Tongue (tissue), 1 donor: ENCODE measurements at regions not wholly inside any gene's neighbourhood (a gene's known extent, or its start where the extent isn't known, plus 50 kb on each side); places are given as distances from the start of the nearest gene placed in this dataset.
"Not testable (repeated sequence)": the region's sequence is repeated elsewhere in the genome, so short reads cannot be mapped to it uniquely, and the experiment has no call there.

Experiments
- DNase-seq: peaks from one replicate; pipeline ENCODE4 v3.0.0-alpha.2; 2015

GRCh38 chr9:62798884-62799850 is 1609.3 kb downstream of the SPATA31A7 start:
- peak; percentile 38 for DNase-seq

GRCh38 chr9:62799851-62800371 is 1610.1 kb downstream of the SPATA31A7 start:
- peak; percentile 53 for DNase-seq

DNA sequence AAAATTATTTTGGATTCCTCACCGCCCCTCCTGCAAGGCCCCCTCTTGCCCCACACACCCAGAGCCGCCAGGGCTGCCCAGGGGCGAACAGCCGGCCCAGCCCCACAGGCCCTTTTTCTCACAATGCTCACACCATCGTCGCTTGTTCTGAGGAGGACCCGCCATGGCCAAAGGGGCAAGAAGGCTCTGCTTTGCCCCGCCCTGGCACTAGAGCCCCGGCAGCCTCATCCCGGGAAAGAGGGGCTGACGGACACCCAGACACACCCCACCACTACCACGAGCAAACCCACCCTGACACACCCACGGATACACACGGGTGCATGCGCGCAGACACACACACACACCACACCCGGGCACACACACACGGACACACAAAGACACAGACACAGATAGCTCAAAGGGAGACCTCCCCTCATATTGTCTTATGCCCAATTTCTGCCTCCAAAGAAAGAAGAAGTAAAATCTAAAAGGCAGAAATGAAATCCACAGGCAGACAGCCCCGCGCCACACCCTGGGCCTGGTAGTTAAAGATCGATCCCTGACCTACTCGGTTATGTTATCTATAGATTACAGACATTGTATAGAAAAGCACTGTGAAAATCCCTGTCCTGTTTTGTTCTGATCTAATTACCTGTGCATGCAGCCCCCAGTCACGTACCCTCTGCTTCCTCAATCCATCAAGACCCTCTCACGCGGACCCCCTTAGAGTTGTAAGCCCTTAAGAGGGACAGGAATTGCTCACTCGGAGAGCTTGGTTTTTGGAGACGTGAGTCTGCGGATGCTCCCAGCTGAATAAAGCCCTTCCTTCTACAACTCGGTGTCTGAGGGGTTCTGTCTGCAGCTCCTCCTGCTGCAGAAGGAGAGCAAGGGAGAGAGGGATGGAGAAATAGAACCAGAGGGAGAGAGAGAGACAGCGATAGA is 1610.9 kb downstream of the SPATA31A7 start:
- DNase-seq: peak; percentile 44

DNA sequence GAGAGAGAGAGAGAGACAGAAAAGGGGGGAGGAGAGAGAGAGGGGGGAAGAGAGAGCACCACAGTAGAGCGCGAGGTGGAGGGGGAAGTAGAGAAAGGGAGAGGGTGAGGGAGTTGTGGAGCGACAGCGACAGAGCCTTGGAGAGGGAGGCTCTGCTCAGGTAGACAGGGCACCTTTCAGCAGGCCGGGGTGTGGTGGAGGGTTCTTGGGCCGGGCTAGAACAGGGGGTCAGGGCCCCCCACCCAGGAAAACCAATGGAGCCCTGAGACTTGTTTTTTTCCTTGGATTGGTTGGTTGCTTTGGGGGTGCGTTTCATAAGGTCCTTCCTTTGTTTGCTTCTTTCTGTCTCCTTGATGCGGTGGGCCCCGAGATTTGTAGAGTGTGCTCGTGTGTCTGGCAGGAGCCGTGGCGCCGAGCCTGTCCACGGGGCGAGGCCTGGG is 1611.6 kb downstream of the SPATA31A7 start:
- DNase-seq: peak; percentile 40

- DNase-seq: peak; percentile 94
These were observed 1612.3 kb downstream of the SPATA31A7 start for GRCh38 chr9:62801961-62802718.

DNA sequence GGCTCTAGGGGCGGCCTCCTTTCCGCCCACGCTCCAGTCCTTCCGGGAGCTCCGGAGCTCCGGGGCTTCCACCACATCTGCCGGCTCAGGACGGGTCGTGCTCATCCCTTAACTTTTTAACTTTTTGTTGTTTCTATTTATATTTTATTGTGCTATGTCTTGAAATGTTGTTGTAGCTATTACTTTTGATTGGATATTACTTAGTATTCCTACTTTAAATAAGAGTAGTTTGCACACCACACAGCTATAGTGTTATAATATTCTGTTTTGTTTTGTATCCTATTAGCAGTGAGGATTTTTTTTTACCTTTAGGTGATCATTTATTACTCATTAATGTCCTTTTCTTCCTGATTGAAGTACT is 1612.9 kb downstream of the SPATA31A7 start:
- not testable (repeated sequence) for DNase-seq

DNA sequence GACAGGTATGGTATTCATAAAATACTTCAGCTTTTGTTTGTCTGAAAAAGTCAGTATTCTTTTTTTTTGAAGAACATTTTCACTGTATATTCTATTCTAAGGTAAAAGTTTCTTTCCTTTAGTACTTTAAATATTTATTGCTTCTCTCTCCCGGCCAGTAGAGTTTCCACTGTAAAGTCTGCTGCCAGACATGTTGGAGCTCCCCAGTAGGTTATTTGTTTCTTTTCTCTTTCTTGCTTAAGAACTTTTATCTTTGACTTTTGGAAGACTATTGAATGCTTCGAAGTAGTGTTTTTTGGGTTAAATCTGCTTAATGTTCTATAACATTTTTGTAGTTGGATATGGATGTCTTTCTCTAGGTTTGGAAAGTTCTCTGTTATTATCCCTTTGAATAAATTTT is 1613.3 kb downstream of the SPATA31A7 start:
- DNase-seq: peak; percentile 30

- not testable (repeated sequence) for DNase-seq
These were observed 1614.5 kb downstream of the SPATA31A7 start for GRCh38 chr9:62804314-62804713.

DNA sequence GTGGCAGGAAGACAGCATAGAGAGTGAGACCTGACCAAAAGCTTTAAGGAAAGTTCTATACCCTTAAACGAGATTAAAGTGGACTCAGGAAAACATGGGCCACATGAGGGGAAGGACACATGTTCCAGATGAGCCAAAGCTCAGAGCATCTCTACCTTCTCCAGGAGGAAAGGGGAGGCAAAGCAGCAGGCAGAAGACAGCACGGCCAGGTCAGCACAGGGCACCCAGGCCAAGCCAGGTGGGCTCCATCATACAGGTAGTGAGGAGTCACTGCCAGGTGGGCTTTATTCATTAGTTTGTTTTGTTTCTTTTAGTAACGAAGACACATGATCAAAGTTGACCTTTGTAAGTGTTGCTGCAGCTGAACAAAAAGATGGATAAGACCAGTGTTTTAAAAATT is 1617.6 kb downstream of the SPATA31A7 start:
- DNase-seq: not testable (repeated sequence)

GRCh38 chr9:62808081-62808480 is 1618.2 kb downstream of the SPATA31A7 start:
- DNase-seq: not testable (repeated sequence)

GRCh38 chr9:62810318-62810717 is 1620.5 kb downstream of the SPATA31A7 start:
- not testable (repeated sequence) for DNase-seq

DNA sequence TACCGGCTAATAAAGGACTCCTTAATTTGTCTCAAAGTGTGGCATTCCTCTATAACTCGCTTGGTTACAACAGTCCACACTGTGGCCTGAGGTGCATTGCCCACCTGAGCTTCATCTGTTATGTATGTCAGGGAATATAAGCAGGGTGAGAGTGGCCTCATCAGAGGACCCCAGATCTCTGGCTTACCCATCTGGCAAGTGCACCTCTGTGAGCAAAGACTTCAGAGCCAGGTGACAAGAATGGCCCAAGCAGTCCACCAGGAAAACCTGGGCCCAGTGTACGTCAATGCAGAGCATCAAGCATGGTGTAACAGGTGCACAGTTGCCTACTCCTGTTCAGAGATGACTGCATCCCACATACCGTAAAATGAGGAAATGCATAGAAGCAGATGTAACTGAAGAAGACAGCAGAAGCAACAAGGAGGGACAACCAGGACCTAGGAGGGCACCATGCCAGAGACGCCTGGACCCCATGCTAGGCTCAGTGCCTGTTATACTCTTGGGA is 1621.0 kb downstream of the SPATA31A7 start:
- DNase-seq: not testable (repeated sequence)

GRCh38 chr9:62815436-62815835 is 1625.6 kb downstream of the SPATA31A7 start:
- peak; percentile 19 for DNase-seq

DNA sequence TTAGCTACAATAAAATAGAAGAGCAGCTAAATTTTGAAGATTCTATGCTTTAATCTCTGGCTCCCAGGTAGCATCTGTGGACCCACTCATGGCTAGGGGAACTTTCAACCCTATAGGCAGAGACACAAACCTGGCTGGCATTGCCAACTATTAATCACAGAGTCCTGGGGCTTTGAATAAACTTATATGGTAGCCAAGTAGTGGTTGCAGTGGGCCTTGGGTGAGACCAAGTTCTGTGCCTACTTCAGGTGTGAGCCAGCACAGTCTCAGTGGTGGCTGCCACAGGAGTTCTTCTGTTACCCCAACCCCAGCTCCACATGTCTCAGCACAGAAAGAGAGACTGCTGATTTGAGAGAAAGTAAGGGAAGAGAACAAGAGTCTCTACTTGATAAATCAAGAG is 1626.5 kb downstream of the SPATA31A7 start:
- not testable (repeated sequence) for DNase-seq

GRCh38 chr9:62817214-62817613 is 1627.4 kb downstream of the SPATA31A7 start:
- DNase-seq: not testable (repeated sequence)

- not testable (repeated sequence) for DNase-seq
These were observed 1632.3 kb downstream of the SPATA31A7 start for GRCh38 chr9:62822185-62822584.

DNA sequence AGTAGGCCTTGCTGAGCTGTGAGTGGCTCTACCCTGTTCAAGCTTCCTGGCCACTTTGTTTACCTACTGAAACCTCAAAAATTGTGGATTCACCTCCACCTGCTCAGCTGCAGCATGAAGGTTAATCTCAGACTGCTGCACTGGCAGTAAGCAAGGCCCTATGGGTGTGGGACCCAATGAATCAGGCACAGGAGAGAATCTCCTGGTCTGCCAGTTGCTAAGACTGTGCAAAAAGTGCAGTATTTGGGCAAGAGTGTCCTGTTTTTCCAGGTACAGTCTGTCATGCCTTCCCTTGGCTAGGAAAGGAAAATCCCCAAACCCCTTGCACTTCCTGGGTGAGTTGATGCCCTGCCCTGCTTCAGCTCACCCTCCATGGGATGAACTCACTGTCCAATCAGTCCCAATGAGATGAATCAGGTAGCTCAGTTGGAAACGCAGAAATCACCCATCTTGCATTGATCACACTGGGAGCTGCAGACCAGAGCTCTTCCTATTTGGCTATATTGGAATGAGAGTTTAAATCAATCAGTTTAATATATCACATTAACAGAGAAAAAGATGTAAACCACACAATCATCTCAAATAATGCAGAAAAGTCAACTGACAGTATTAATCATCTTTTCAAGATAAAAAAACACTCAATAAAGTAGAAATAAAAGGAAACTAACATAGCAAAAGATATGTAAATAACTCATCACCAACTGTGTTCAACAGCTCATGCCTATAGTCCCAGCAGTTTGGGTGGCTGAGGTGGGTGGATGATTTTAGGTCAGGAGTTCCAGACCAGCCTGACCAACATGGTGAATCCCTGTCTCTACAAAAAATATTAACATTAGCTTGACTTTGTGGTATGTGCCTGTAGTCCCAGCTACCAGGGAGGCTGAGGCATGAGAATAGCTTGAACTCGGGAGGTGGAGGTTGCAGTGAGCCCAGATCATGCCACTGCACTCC is 1638.4 kb downstream of the SPATA31A7 start:
- DNase-seq: not testable (repeated sequence)

GRCh38 chr9:62830829-62831459 is 1641.1 kb downstream of the SPATA31A7 start:
- DNase-seq: not testable (repeated sequence)

- DNase-seq: peak; percentile 8
These were observed 1643.7 kb downstream of the SPATA31A7 start for GRCh38 chr9:62833323-62834200.
